Spleen (tissue), 7 donors: ENCODE measurements at regions not wholly inside any gene's neighbourhood (a gene's known extent, or its start where the extent isn't known, plus 50 kb on each side); places are given as distances from the start of the nearest gene placed in this dataset.

ENCODE experiments used
- POLR2A ChIP-seq, 3 donors: fragments of 450-650 bp; IDR thresholded peaks; one replicate each; pipeline ENCODE4 v1.5.1; 2017; ENCODE audit warnings: antibody characterized with exemption in 3 of 3, mild to moderate bottlenecking in 1 of 3
- TF ChIP-seq, protein P1 (sequence below), 11 experiments: fragments of 200-600 bp in 7 of 11; fragments of 450-650 bp in 4 of 11; sonication (generic) in 4 of 11; IDR thresholded peaks in 8 of 11; conservative IDR thresholded peaks in 3 of 11; 1 replicate in 7 of 11; 2 replicates in 4 of 11; pipeline versions ENCODE4 v1.4.0 to v1.8.0; 2016 to 2021; ENCODE audit warnings: antibody characterized with exemption in 11 of 11, inconsistent platforms in 4 of 11, mild to moderate bottlenecking in 1 of 11
- donor health status: DM: no; HTN: no; CAD: no; lungs with moderate emphysema.
- donor health status: DM: no; HTN: no; CAD: no.
- donor health status: DM: no; HTN: no; CAD: no.

DNA sequence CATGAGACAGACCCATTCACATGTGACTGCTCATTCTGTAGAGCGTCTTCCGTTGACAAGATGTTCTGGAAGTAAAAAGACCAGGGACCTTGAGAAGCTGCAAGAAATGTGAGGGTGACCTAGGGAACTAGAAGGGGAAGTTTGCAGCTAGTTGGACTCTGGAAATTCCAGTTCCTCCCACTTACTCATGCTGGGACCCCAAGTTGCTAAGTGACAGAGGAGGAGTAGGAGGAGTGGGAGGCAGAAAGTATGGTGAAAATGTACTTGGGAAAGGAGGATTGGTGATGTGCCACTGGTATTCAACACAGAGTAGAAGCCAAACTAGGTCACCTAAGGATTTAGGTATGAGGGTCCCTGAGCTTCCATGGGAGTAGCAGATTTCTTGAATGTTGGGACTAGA lies 132.4 kb downstream of the KCNA5 start:
- TF ChIP-seq POLR2A (IDR thresholded peaks at IDR 0.05), result no peak
- TF ChIP-seq, protein P1, sequence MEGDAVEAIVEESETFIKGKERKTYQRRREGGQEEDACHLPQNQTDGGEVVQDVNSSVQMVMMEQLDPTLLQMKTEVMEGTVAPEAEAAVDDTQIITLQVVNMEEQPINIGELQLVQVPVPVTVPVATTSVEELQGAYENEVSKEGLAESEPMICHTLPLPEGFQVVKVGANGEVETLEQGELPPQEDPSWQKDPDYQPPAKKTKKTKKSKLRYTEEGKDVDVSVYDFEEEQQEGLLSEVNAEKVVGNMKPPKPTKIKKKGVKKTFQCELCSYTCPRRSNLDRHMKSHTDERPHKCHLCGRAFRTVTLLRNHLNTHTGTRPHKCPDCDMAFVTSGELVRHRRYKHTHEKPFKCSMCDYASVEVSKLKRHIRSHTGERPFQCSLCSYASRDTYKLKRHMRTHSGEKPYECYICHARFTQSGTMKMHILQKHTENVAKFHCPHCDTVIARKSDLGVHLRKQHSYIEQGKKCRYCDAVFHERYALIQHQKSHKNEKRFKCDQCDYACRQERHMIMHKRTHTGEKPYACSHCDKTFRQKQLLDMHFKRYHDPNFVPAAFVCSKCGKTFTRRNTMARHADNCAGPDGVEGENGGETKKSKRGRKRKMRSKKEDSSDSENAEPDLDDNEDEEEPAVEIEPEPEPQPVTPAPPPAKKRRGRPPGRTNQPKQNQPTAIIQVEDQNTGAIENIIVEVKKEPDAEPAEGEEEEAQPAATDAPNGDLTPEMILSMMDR (IDR thresholded peaks at IDR 0.05 in 8 of 11, conservative IDR thresholded peaks at IDR 0.05 in 3 of 11), result no peak
